Body of pancreas (tissue), 4 donors: ENCODE measurements at regions not wholly inside any gene's neighbourhood (a gene's known extent, or its start where the extent isn't known, plus 50 kb on each side); places are given as distances from the start of the nearest gene placed in this dataset.
A peak's percentile ranks its signal among the peaks of the same experiment; 100 is the strongest.

Experiments used
- ATAC-seq: fragments of 150-250 bp; one replicate; pipeline ENCODE4 v1.9.1; 2016
- DNase-seq, 4 donors: peaks; one replicate each; pipeline ENCODE4 v3.0.0-alpha.2; 2019
- H3K27ac ChIP-seq, 4 donors: fragments of 200-600 bp; sonication (generic); 1 replicate in 3 of 4; 2 replicates in 1 of 4; pipeline versions ENCODE4 v1.5.1 to v1.6.1; 2016 to 2019; ENCODE audit warnings: mild to moderate bottlenecking in 1 of 4, mixed read lengths in 1 of 4, moderate library complexity in 1 of 4
- H3K27me3 ChIP-seq, 2 donors: fragments of 200-600 bp; sonication (generic); one replicate each; pipeline ENCODE4 v1.6.0; 2016; ENCODE audit warnings: mild to moderate bottlenecking in 1 of 2
- H3K36me3 ChIP-seq, 2 donors: fragments of 200-600 bp; sonication (generic); replicated peaks in 1 of 2; 2 replicates each; pipeline ENCODE4 v1.5.1; 2016; ENCODE audit warnings: low read depth in 2 of 2; ENCODE audit not compliant: insufficient read depth in 1 of 2
- H3K4me1 ChIP-seq: fragments of 200-600 bp; sonication (generic); one replicate; pipeline ENCODE4 v1.6.0; 2016
- H3K4me3 ChIP-seq, 2 donors: fragments of 200-600 bp; sonication (generic); 1 replicate in 1 of 2; 2 replicates in 1 of 2; pipeline ENCODE4 v1.5.1; 2016 to 2019
- H3K9me3 ChIP-seq, 3 donors: fragments of 200-600 bp; sonication (generic); 1 replicate in 2 of 3; 2 replicates in 1 of 3; pipeline ENCODE4 v1.5.1; 2016
- POLR2A ChIP-seq, 3 donors: fragments of 450-650 bp; IDR thresholded peaks; one replicate each; pipeline ENCODE4 v1.6.1; 2016; ENCODE audit warnings: antibody characterized with exemption in 3 of 3, mild to moderate bottlenecking in 2 of 3
- WGBS, 2 donors: methylation state at CpG; one replicate each; pipeline ENCODE4 v1.1.5; 2017; 5-methylcytosine and 5-hydroxymethylcytosine counted together
- intact Hi-C: fragments of 100-400 bp; cut with DNase I; formaldehyde crosslinking; loops from one replicate; pipeline ENCODE4 v1.15.1; 2023
- TF ChIP-seq, protein P1 (sequence below), 7 experiments: fragments of 450-650 bp in 4 of 7; fragments of 200-600 bp in 3 of 7; sonication (generic) in 3 of 7; IDR thresholded peaks; one replicate each; pipeline ENCODE4 v1.5.1; 2016 to 2019; ENCODE audit warnings: antibody characterized with exemption in 7 of 7

DNA sequence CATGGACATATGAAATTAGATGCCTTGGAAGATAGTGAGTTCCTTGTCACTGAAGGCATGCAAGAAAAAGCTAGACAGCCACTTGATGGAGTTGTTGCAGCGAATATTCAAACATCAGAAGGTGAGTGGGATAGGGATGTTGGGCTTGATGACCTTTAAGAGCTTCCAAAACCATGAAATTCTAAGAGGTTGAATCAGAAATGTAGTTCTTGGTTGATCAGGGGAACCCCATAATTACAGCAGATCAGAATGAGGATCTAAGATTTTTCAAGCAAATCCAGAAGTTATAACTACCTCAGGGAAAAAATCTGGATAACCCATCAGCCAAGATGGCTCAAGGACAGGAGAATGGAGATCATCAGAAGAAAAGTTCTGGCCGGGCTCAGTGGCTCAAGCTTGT, 244.3 kb upstream of the NR4A3 start:
- DNase-seq (no peak), ATAC-seq (no peak)
- no peaks in the 10 kb centered on the region for H3K9me3 ChIP-seq
- TF ChIP-seq POLR2A (IDR thresholded peaks at IDR 0.05), result no peak
- TF ChIP-seq, protein P1, sequence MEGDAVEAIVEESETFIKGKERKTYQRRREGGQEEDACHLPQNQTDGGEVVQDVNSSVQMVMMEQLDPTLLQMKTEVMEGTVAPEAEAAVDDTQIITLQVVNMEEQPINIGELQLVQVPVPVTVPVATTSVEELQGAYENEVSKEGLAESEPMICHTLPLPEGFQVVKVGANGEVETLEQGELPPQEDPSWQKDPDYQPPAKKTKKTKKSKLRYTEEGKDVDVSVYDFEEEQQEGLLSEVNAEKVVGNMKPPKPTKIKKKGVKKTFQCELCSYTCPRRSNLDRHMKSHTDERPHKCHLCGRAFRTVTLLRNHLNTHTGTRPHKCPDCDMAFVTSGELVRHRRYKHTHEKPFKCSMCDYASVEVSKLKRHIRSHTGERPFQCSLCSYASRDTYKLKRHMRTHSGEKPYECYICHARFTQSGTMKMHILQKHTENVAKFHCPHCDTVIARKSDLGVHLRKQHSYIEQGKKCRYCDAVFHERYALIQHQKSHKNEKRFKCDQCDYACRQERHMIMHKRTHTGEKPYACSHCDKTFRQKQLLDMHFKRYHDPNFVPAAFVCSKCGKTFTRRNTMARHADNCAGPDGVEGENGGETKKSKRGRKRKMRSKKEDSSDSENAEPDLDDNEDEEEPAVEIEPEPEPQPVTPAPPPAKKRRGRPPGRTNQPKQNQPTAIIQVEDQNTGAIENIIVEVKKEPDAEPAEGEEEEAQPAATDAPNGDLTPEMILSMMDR (IDR thresholded peaks at IDR 0.05), result no peak
- 82 to 84% methylated on average over 2 of the region's 2 CpGs for WGBS, 2 donors
- intact Hi-C loops, result no loop called here
- H3K27me3 ChIP-seq, result no peaks in the 10 kb centered on the region
- H3K4me1 ChIP-seq, result no peaks in the 10 kb centered on the region
- H3K4me3 ChIP-seq, result no peak overlapping the region
- no peak overlapping the region for H3K27ac ChIP-seq
- no peaks in the 10 kb centered on the region for H3K36me3 ChIP-seq

GRCh38 chr9:99578666-99579065, 243.0 kb upstream of the NR4A3 start:
- 87 to 90% methylated on average over 1 of the region's 1 CpG for WGBS, 2 donors
- DNase-seq (no peak), ATAC-seq (no peak)
- no peak for TF ChIP-seq POLR2A (IDR thresholded peaks at IDR 0.05)
- TF ChIP-seq, protein P1 (IDR thresholded peaks at IDR 0.05), result no peak
- Histone ChIP-seq H3K4me3 (no peak overlapping the region), H3K27me3 (no peaks in the 10 kb centered on the region), H3K9me3 (no peaks in the 10 kb centered on the region), H3K4me1 (no peaks in the 10 kb centered on the region), H3K36me3 (no peaks in the 10 kb centered on the region), H3K27ac (no peak overlapping the region)
- intact Hi-C loops, result no loop called here

DNA sequence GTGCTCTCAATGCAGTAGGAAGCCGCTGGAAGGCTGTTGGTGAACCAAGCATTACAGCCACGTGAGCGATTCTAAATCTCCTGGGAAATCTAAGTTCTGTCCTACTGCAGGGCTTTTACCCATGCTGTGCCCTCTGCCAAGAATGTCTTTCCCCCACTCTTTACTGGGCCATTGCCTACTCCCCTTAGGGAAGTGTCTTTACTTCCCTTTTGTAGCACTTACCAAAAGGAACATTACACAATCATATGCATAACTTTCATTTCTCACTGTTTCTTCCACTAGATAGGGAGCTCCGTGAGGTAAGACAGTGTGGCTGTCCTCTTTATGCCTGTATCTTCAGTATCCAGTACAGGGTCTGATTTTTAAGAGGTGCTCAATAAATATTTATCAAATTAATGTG, 241.7 kb upstream of the NR4A3 start:
- 71 to 86% methylated on average over 4 of the region's 4 CpGs for WGBS, 2 donors
- intact Hi-C loops, result no loop called here
- no peaks in the 10 kb centered on the region for H3K36me3 ChIP-seq
- ATAC-seq, result no peak
- peak in 1 of 4 donors; percentile 16 for DNase-seq
- no peaks in the 10 kb centered on the region for H3K4me1 ChIP-seq
- no peaks in the 10 kb centered on the region for H3K27me3 ChIP-seq
- TF ChIP-seq, protein P1 (IDR thresholded peaks at IDR 0.05), result no peak
- no peak for TF ChIP-seq POLR2A (IDR thresholded peaks at IDR 0.05)
- no peaks in the 10 kb centered on the region for H3K9me3 ChIP-seq
- no peak overlapping the region for H3K4me3 ChIP-seq
- no peak overlapping the region for H3K27ac ChIP-seq

GRCh38 chr9:99582814-99583213, 238.9 kb upstream of the NR4A3 start:
- no peak for TF ChIP-seq POLR2A (IDR thresholded peaks at IDR 0.05)
- TF ChIP-seq, protein P1 (IDR thresholded peaks at IDR 0.05), result no peak

GRCh38 chr9:99588299-99588698, 233.4 kb upstream of the NR4A3 start:
- Histone ChIP-seq H3K27ac (no peak overlapping the region), H3K36me3 (no peaks in the 10 kb centered on the region), H3K9me3 (no peaks in the 10 kb centered on the region), H3K4me3 (no peak overlapping the region), H3K4me1 (no peaks in the 10 kb centered on the region), H3K27me3 (no peaks in the 10 kb centered on the region)
- TF ChIP-seq, protein P1 (IDR thresholded peaks at IDR 0.05), result no peak
- no peak for TF ChIP-seq POLR2A (IDR thresholded peaks at IDR 0.05)
- DNase-seq, result no peak
- intact Hi-C loops, result no loop called here
- WGBS, 2 donors, result 68 to 83% methylated on average over 3 of the region's 3 CpGs
- no peak for ATAC-seq

More at GRCh38 chr9:99582814-99583213, 238.9 kb upstream of the NR4A3 start:
- ATAC-seq (no peak), DNase-seq (no peak)
- Histone ChIP-seq H3K36me3 (no peaks in the 10 kb centered on the region), H3K27me3 (no peaks in the 10 kb centered on the region), H3K4me1 (no peaks in the 10 kb centered on the region), H3K27ac (no peak overlapping the region), H3K9me3 (no peaks in the 10 kb centered on the region), H3K4me3 (no peak overlapping the region)
- intact Hi-C loops, result no loop called here
- WGBS, 2 donors, result 81 to 83% methylated on average over 6 of the region's 6 CpGs
